Spinal cord (tissue), 9 donors: ENCODE measurements at regions not wholly inside any gene's neighbourhood (a gene's known extent, or its start where the extent isn't known, plus 50 kb on each side); places are given as distances from the start of the nearest gene placed in this dataset.

Experiments used
- DNase-seq, 6 donors: peaks; one replicate each; pipeline versions ENCODE4 v3.0.0 to v3.0.0-alpha.2; 2013 to 2015; ENCODE audit warnings: low spot score in 6 of 6, low read depth in 4 of 6
- H3K27ac ChIP-seq: one replicate; pipeline ENCODE4 v1.5.1; 2013; ENCODE audit warnings: low read depth, low read length, control low read depth
- H3K27me3 ChIP-seq: one replicate; pipeline ENCODE4 v1.6.1; 2013; ENCODE audit warnings: low read length; ENCODE audit not compliant: control insufficient read depth, insufficient read depth
- H3K36me3 ChIP-seq: one replicate; pipeline ENCODE4 v1.6.1; 2013; ENCODE audit warnings: low read length; ENCODE audit not compliant: control insufficient read depth, insufficient read depth
- H3K4me1 ChIP-seq: one replicate; pipeline ENCODE4 v1.6.1; 2013; ENCODE audit warnings: low read length; ENCODE audit not compliant: control insufficient read depth, insufficient read depth
- H3K4me3 ChIP-seq: one replicate; pipeline ENCODE4 v1.5.1; 2013; ENCODE audit warnings: low read depth, low read length, control low read depth
- H3K9me3 ChIP-seq: one replicate; pipeline ENCODE4 v1.6.1; 2013; ENCODE audit warnings: low read length; ENCODE audit not compliant: control insufficient read depth, insufficient read depth
- WGBS: methylation state at CpG from one replicate; pipeline ENCODE4 v1.1.5; 2013; ENCODE audit warnings: missing lambda C conversion rate; ENCODE audit not compliant: insufficient coverage; 5-methylcytosine and 5-hydroxymethylcytosine counted together
- donor health status: healthy.

GRCh38 chr12:114924946-114925475 lies 241.0 kb upstream of the TBX3 start:
- Histone ChIP-seq H3K9me3 (no peaks in the 10 kb centered on the region), H3K4me3 (no peak overlapping the region), H3K27ac (no peak overlapping the region), H3K36me3 (no peaks in the 10 kb centered on the region), H3K27me3 (no peaks in the 10 kb centered on the region), H3K4me1 (no peaks in the 10 kb centered on the region)
- WGBS: no CpG with 5 or more reads among the region's 4 CpGs
- DNase-seq: no peak

GRCh38 chr12:114921781-114922180 lies 237.8 kb upstream of the TBX3 start:
- WGBS: no CpG with 5 or more reads among the region's 1 CpG
- no peak for DNase-seq
- no peaks in the 10 kb centered on the region for H3K4me1 ChIP-seq
- no peaks in the 10 kb centered on the region for H3K27me3 ChIP-seq
- H3K36me3 ChIP-seq: no peaks in the 10 kb centered on the region
- no peaks in the 10 kb centered on the region for H3K9me3 ChIP-seq
- H3K4me3 ChIP-seq: no peak overlapping the region
- no peak overlapping the region for H3K27ac ChIP-seq

GRCh38 chr12:114920771-114921554 lies 237.0 kb upstream of the TBX3 start:
- no peak overlapping the region for H3K27ac ChIP-seq

GRCh38 chr12:114919479-114919878 lies 235.5 kb upstream of the TBX3 start:
- H3K9me3 ChIP-seq: no peaks in the 10 kb centered on the region
- no peaks in the 10 kb centered on the region for H3K27me3 ChIP-seq
- H3K4me1 ChIP-seq: no peaks in the 10 kb centered on the region
- no peak for DNase-seq
- H3K27ac ChIP-seq: no peak overlapping the region
- H3K4me3 ChIP-seq: no peak overlapping the region
- H3K36me3 ChIP-seq: no peaks in the 10 kb centered on the region
- 81% methylated on average over 2 of the region's 8 CpGs for WGBS

More at GRCh38 chr12:114920771-114921554, 237.0 kb upstream of the TBX3 start:
- DNase-seq: no peak
- Histone ChIP-seq H3K9me3 (no peaks in the 10 kb centered on the region), H3K27me3 (no peaks in the 10 kb centered on the region), H3K4me3 (no peak overlapping the region), H3K36me3 (no peaks in the 10 kb centered on the region), H3K4me1 (no peaks in the 10 kb centered on the region)
- WGBS: 95% methylated on average over 2 of the region's 5 CpGs

GRCh38 chr12:114918535-114919233 lies 234.7 kb upstream of the TBX3 start:
- 66% methylated on average over 2 of the region's 3 CpGs for WGBS
- Histone ChIP-seq H3K27ac (no peak overlapping the region), H3K36me3 (no peaks in the 10 kb centered on the region)

GRCh38 chr12:114917953-114918352 lies 234.0 kb upstream of the TBX3 start:
- H3K9me3 ChIP-seq: no peaks in the 10 kb centered on the region
- no peak for DNase-seq
- H3K4me3 ChIP-seq: no peak overlapping the region
- H3K36me3 ChIP-seq: no peaks in the 10 kb centered on the region
- no peaks in the 10 kb centered on the region for H3K4me1 ChIP-seq
- no peaks in the 10 kb centered on the region for H3K27me3 ChIP-seq
- no peak overlapping the region for H3K27ac ChIP-seq

More at GRCh38 chr12:114918535-114919233, 234.7 kb upstream of the TBX3 start:
- Histone ChIP-seq H3K4me1 (no peaks in the 10 kb centered on the region), H3K9me3 (no peaks in the 10 kb centered on the region), H3K27me3 (no peaks in the 10 kb centered on the region), H3K4me3 (no peak overlapping the region)
- DNase-seq: no peak

GRCh38 chr12:114917307-114917706 lies 233.3 kb upstream of the TBX3 start:
- peak overlapping the region; percentile 2 for H3K27ac ChIP-seq
- H3K36me3 ChIP-seq: no peaks in the 10 kb centered on the region
- H3K27me3 ChIP-seq: no peaks in the 10 kb centered on the region
- 92% methylated on average over 4 of the region's 6 CpGs for WGBS
- no peak overlapping the region for H3K4me3 ChIP-seq
- no peak for DNase-seq
- no peaks in the 10 kb centered on the region for H3K9me3 ChIP-seq
- H3K4me1 ChIP-seq: no peaks in the 10 kb centered on the region

GRCh38 chr12:114916541-114916940 lies 232.6 kb upstream of the TBX3 start:
- DNase-seq: peak in 2 of 6 donors; percentile 76 to 91
- Histone ChIP-seq H3K27ac (no peak overlapping the region), H3K9me3 (no peaks in the 10 kb centered on the region), H3K27me3 (no peaks in the 10 kb centered on the region), H3K4me1 (no peaks in the 10 kb centered on the region), H3K4me3 (no peak overlapping the region), H3K36me3 (no peaks in the 10 kb centered on the region)
- 35% methylated on average over 10 of the region's 12 CpGs for WGBS

GRCh38 chr12:114916124-114916523 lies 232.1 kb upstream of the TBX3 start:
- WGBS: 96% methylated on average over 2 of the region's 3 CpGs
- no peak for DNase-seq
- no peaks in the 10 kb centered on the region for H3K9me3 ChIP-seq
- no peaks in the 10 kb centered on the region for H3K4me1 ChIP-seq
- no peak overlapping the region for H3K27ac ChIP-seq
- no peak overlapping the region for H3K4me3 ChIP-seq
- H3K36me3 ChIP-seq: no peaks in the 10 kb centered on the region
- H3K27me3 ChIP-seq: no peaks in the 10 kb centered on the region
